K562 (cell line): ENCODE measurements at regions not wholly inside any gene's neighbourhood (a gene's known extent, or its start where the extent isn't known, plus 50 kb on each side); places are given as distances from the start of the nearest gene placed in this dataset.

Source experiments
- ATAC-seq: fragments of 200-7000 bp; cut with Tn5 transposase; 3 replicates; pipeline ENCODE4 v1.9.1; 2020; ENCODE audit warnings: moderate library complexity
- BruUV-seq: library from RNA; stranded (reverse); fragments of 400-500 nt; replicated peaks from 2 replicates; lab custom pipeline; 2021; lab: Mats Ljungman, UMichigan
- CTCF ChIA-PET: fragments of 300-600 bp; formaldehyde crosslinking; extraction: SDS; loops from one replicate; lab custom pipeline; 2021; ENCODE audit warnings: low intra/inter-chr PET ratio; lab: Yijun Ruan, JAX
- POLR2A ChIA-PET: fragments of 300-600, 350-650 bp; sonication (Branson Sonifier 250); formaldehyde crosslinking; extraction: SDS; loops from one replicate; lab custom pipeline; 2021; ENCODE audit warnings: antibody characterized with exemption, inconsistent platforms; lab: Yijun Ruan, JAX
- DNase-seq, 4 experiments: peaks; one replicate each; pipeline versions ENCODE4 v3.0.0 to v3.0.0-alpha.2; 2011 to 2018; ENCODE audit warnings: low spot score in 3 of 4, mixed read lengths in 3 of 4; ENCODE audit errors: extremely low read depth in 1 of 4
- FAIRE-seq: peaks from 2 replicates; lab custom pipeline; 2011; peaks lifted over from hg19 to GRCh38; lab: Jason Lieb, UNC
- H2AFZ ChIP-seq: 2 replicates; pipeline ENCODE4 v1.6.0; 2011; ENCODE audit warnings: low read depth, low read length, control low read depth, inconsistent platforms
- H3K27ac ChIP-seq: fragments of 200-600 bp; 3 replicates; pipeline ENCODE4 v1.8.0; 2011; ENCODE audit warnings: low read depth, mild to moderate bottlenecking, control low read depth, inconsistent platforms, low read length, moderate library complexity, mixed read lengths; ENCODE audit errors: extremely low read depth
- H3K27me3 ChIP-seq, 2 experiments: fragments of 300-600 bp in 1 of 2; 2 replicates in 1 of 2; 3 replicates in 1 of 2; pipeline versions ENCODE4 v1.6.0 to v1.8.0; 2011; ENCODE audit warnings: inconsistent platforms in 2 of 2, low read length in 2 of 2, mild to moderate bottlenecking in 1 of 2, mixed read lengths in 1 of 2, moderate library complexity in 1 of 2; ENCODE audit not compliant: control insufficient read depth in 2 of 2, insufficient read depth in 2 of 2
- H3K36me3 ChIP-seq: fragments of 300-600 bp; 3 replicates; pipeline ENCODE4 v1.8.0; 2011; ENCODE audit warnings: mild to moderate bottlenecking, low read length, inconsistent platforms; ENCODE audit not compliant: control insufficient read depth, insufficient read depth
- H3K4me1 ChIP-seq, 2 experiments: fragments of 200-600 bp in 1 of 2; replicated peaks in 1 of 2; 2 replicates in 1 of 2; 3 replicates in 1 of 2; pipeline versions ENCODE4 v1.5.1 to v1.8.0; 2011; ENCODE audit warnings: inconsistent platforms in 2 of 2, low read length in 2 of 2, mild to moderate bottlenecking in 1 of 2, mixed read lengths in 1 of 2, moderate library complexity in 1 of 2; ENCODE audit not compliant: control insufficient read depth in 2 of 2, insufficient read depth in 2 of 2
- H3K4me2 ChIP-seq: 2 replicates; pipeline ENCODE4 v1.6.1; 2011; ENCODE audit warnings: low read length, control low read depth, inconsistent platforms, mixed read lengths; ENCODE audit not compliant: insufficient read depth
- H3K4me3 ChIP-seq: fragments of 200-600 bp; sonication (generic), shearing (Covaris generic); 2 replicates; pipeline ENCODE4 v1.5.1; 2016; ENCODE audit warnings: control low read depth, inconsistent platforms
- H3K79me2 ChIP-seq: fragments of 200-600 bp; 3 replicates; pipeline ENCODE4 v1.8.0; 2011; ENCODE audit warnings: low read length, inconsistent platforms; ENCODE audit not compliant: control insufficient read depth, insufficient read depth
- H3K9ac ChIP-seq, 2 experiments: 2 replicates each; pipeline versions ENCODE4 v1.6.0 to v1.6.1; 2011; ENCODE audit warnings: low read depth in 2 of 2, low read length in 2 of 2, control low read depth in 1 of 2, inconsistent platforms in 1 of 2, mild to moderate bottlenecking in 1 of 2, mixed read lengths in 1 of 2; ENCODE audit not compliant: insufficient read depth in 1 of 2
- H3K9me1 ChIP-seq: one replicate; pipeline ENCODE4 v1.6.0; 2011; ENCODE audit warnings: inconsistent platforms, mild to moderate bottlenecking, low read length, moderate library complexity; ENCODE audit not compliant: control insufficient read depth, insufficient read depth
- H3K9me3 ChIP-seq: replicated peaks from 2 replicates; pipeline ENCODE4 v1.5.1; 2011; ENCODE audit warnings: low read depth, low read length, inconsistent platforms; ENCODE audit not compliant: control insufficient read depth, insufficient read depth
- H4K20me1 ChIP-seq: replicated peaks from 2 replicates; pipeline ENCODE4 v1.6.1; 2011; ENCODE audit warnings: low read length, inconsistent platforms, mixed read lengths; ENCODE audit not compliant: control insufficient read depth, insufficient read depth
- BRD4 ChIP-seq: fragments of 200-600 bp; sonication (generic); IDR thresholded peaks from 2 replicates; pipeline ENCODE4 v1.6.1; 2017; ENCODE audit warnings: inconsistent platforms
- JUND ChIP-seq, 2 experiments: IDR thresholded peaks; 2 replicates in 1 of 2; 3 replicates in 1 of 2; pipeline ENCODE4 v1.6.1; 2011; ENCODE audit warnings: borderline replicate concordance in 2 of 2, low read depth in 2 of 2, low read length in 2 of 2, improper control_type of control experiment in 1 of 2, missing biosample characterization in 1 of 2, missing genetic modification characterization in 1 of 2, missing genetic modification reagents in 1 of 2
- MYC ChIP-seq, 2 experiments: fragments of 250-450 bp in 1 of 2; sonication (Bioruptor Pico) in 1 of 2; IDR thresholded peaks; 2 replicates each; pipeline versions ENCODE4 v1.5.1 to v1.6.1; 2012 to 2021; ENCODE audit warnings: low read depth in 2 of 2, borderline replicate concordance in 1 of 2, improper control_type of control experiment in 1 of 2, low read length in 1 of 2, mild to moderate bottlenecking in 1 of 2, moderate library complexity in 1 of 2
- NR2F6 ChIP-seq: fragments of 450-650 bp; formaldehyde crosslinking; IDR thresholded peaks from 2 replicates; pipeline ENCODE4 v1.4.0; 2020; ENCODE audit warnings: mild to moderate bottlenecking
- PTTG1 ChIP-seq: fragments of 450-650 bp; IDR thresholded peaks from 2 replicates; pipeline ENCODE4 v1.6.1; 2016; ENCODE audit warnings: low read depth, mild to moderate bottlenecking, missing genetic modification characterization, missing compliant biosample characterization
- SIRT6 ChIP-seq: IDR thresholded peaks from one replicate; pipeline ENCODE4 v1.6.1; 2012; ENCODE audit warnings: low read depth, mild to moderate bottlenecking, control low read depth, inconsistent platforms, low read length, moderate library complexity
- TOE1 ChIP-seq, 2 experiments: fragments of 450-650 bp in 1 of 2; sonication (generic) in 1 of 2; formaldehyde crosslinking in 1 of 2; IDR thresholded peaks; 2 replicates each; pipeline versions ENCODE4 v1.7.1 to v1.8.0; 2016 to 2022; ENCODE audit warnings: borderline replicate concordance in 2 of 2, mild to moderate bottlenecking in 2 of 2, antibody characterized with exemption in 1 of 2, inconsistent platforms in 1 of 2, low read depth in 1 of 2, missing genetic modification reagents in 1 of 2, moderate library complexity in 1 of 2
- ZBED1 ChIP-seq: IDR thresholded peaks from 2 replicates; pipeline ENCODE4 v1.6.1; 2014
- ZNF184 ChIP-seq: sonication (generic); formaldehyde crosslinking; IDR thresholded peaks from 2 replicates; pipeline ENCODE4 v1.5.0; 2020; ENCODE audit warnings: missing genetic modification reagents
- WGBS: fragments of 100-300 bp; shearing (Covaris generic); methylation state at CpG from one replicate; pipeline ENCODE4 v1.1.6; 2016; ENCODE audit warnings: low coverage, mixed read lengths; ENCODE audit not compliant: insufficient coverage; ENCODE audit errors: missing lambda C conversion rate; 5-methylcytosine and 5-hydroxymethylcytosine counted together
- in situ Hi-C: fragments of 300-500 bp; cut with MboI; formaldehyde crosslinking; loops from 4 replicates; pipeline ENCODE4 v1.15.0; 2018; ENCODE audit warnings: inconsistent platforms, mixed read lengths
- intact Hi-C: fragments of 100-400 bp; cut with micrococcal nuclease; formaldehyde crosslinking; loops from 2 replicates; pipeline ENCODE4 v1.14.2; 2022

GRCh38 chr7:20870977-20871376 is 84.3 kb upstream of the SP8 start:
- H3K9me1 ChIP-seq: no peaks in the 10 kb centered on the region
- WGBS: 36% methylated on average over 1 of the region's 2 CpGs
- in situ Hi-C loops: no loop called here
- intact Hi-C loops: no loop called here
- no peak overlapping the region for H3K9ac ChIP-seq
- POLR2A ChIA-PET: no interaction called here
- H3K4me2 ChIP-seq: no peak overlapping the region
- H3K27me3 ChIP-seq: no peaks in the 10 kb centered on the region
- no peak for TF ChIP-seq ZBED1
- TF ChIP-seq PTTG1 (tag): no peak
- TF ChIP-seq TOE1 (IDR thresholded peaks at IDR 0.05; ENCODE audit: borderline replicate concordance): no peak
- TF ChIP-seq TOE1 (CRISPR knock-in tag; IDR thresholded peaks at IDR 0.05; ENCODE audit: borderline replicate concordance, low read depth): no peak
- TF ChIP-seq JUND (IDR thresholded peaks at IDR 0.05; ENCODE audit: borderline replicate concordance, low read depth, low read length): no peak
- no peak for TF ChIP-seq JUND (tag; IDR thresholded peaks at IDR 0.05; ENCODE audit: borderline replicate concordance, low read depth, low read length)
- TF ChIP-seq BRD4: no peak
- TF ChIP-seq SIRT6: no peak
- no peak for TF ChIP-seq MYC (IDR thresholded peaks at IDR 0.05; ENCODE audit: low read depth, low read length)
- no peak for TF ChIP-seq MYC (CRISPR knock-in tag; IDR thresholded peaks at IDR 0.05; ENCODE audit: borderline replicate concordance, low read depth)
- no peak for TF ChIP-seq ZNF184 (CRISPR knock-in tag)
- no peak for TF ChIP-seq NR2F6 (CRISPR knock-in tag)
- H4K20me1 ChIP-seq: no peaks in the 10 kb centered on the region
- DNase-seq (no peak), ATAC-seq (no peak), FAIRE-seq (no peak)
- no peaks in the 10 kb centered on the region for H3K4me1 ChIP-seq
- H3K27ac ChIP-seq: no peak overlapping the region
- no TSS peak for BruUV-seq
- CTCF ChIA-PET: no interaction called here
- H3K36me3 ChIP-seq: no peaks in the 10 kb centered on the region
- H3K9me3 ChIP-seq: no peaks in the 10 kb centered on the region
- no peak overlapping the region for H2AFZ ChIP-seq
- no peak overlapping the region for H3K4me3 ChIP-seq
- H3K79me2 ChIP-seq: no peaks in the 10 kb centered on the region
